GM13976 (cell line): ENCODE measurements at regions not wholly inside any gene's neighbourhood (a gene's known extent, or its start where the extent isn't known, plus 50 kb on each side); places are given as distances from the start of the nearest gene placed in this dataset.
"Not testable (repeated sequence)": the region's sequence is repeated elsewhere in the genome, so short reads cannot be mapped to it uniquely, and the experiment has no call there.

Experiments used
- DNase-seq: peaks from one replicate; pipeline ENCODE4 v3.0.0; 2012; ENCODE audit warnings: low spot score
- in situ Hi-C: fragments of 300-500 bp; cut with MboI; formaldehyde crosslinking; loops from one replicate; pipeline ENCODE4 v1.12.0; 2022; ENCODE audit warnings: low sequenced_read_pairs, mixed read lengths, inconsistent platforms; ENCODE audit not compliant: unreplicated experiment
- TF ChIP-seq, protein P1 (sequence below): IDR thresholded peaks from 2 replicates; pipeline ENCODE4 v1.5.1; 2012; ENCODE audit warnings: borderline replicate concordance, mild to moderate bottlenecking; ENCODE audit not compliant: insufficient read depth; ENCODE audit errors: extremely low read depth, missing control alignments, control extremely low read depth

DNA sequence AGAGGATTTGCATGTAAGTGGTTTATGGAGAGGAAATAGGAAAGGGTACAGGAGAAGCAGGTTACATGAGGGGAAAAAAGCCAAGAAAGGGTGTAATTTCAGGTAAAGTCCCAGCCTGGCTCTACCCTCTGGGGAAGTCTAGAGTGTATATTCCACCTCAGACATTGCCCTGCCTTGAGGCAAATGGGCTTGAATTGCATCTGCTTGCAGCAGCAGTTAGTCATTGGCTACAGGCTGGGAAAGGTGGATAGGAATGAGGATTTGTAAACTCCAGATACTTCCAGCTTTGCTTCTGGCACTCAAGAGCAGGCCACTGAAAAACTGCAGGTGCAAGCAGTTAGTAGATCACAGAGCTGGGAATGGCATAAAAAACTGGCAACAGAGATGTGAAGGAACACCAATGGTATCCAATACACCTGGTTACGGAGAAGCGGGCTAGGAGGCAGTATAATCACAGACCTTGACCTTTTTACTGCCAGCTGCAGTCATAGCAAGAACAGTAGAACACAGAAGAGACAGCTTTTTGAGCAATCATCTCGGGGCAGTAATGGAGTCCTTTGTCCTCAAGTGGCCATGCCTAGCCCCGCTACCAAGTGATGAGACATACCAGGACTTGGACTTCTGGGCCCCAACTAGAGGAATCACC is 226.9 kb upstream of the NRIP1 start:
- TF ChIP-seq, protein P1, sequence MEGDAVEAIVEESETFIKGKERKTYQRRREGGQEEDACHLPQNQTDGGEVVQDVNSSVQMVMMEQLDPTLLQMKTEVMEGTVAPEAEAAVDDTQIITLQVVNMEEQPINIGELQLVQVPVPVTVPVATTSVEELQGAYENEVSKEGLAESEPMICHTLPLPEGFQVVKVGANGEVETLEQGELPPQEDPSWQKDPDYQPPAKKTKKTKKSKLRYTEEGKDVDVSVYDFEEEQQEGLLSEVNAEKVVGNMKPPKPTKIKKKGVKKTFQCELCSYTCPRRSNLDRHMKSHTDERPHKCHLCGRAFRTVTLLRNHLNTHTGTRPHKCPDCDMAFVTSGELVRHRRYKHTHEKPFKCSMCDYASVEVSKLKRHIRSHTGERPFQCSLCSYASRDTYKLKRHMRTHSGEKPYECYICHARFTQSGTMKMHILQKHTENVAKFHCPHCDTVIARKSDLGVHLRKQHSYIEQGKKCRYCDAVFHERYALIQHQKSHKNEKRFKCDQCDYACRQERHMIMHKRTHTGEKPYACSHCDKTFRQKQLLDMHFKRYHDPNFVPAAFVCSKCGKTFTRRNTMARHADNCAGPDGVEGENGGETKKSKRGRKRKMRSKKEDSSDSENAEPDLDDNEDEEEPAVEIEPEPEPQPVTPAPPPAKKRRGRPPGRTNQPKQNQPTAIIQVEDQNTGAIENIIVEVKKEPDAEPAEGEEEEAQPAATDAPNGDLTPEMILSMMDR, result no peak
- in situ Hi-C loops, result no loop called here
- DNase-seq, result no peak

DNA sequence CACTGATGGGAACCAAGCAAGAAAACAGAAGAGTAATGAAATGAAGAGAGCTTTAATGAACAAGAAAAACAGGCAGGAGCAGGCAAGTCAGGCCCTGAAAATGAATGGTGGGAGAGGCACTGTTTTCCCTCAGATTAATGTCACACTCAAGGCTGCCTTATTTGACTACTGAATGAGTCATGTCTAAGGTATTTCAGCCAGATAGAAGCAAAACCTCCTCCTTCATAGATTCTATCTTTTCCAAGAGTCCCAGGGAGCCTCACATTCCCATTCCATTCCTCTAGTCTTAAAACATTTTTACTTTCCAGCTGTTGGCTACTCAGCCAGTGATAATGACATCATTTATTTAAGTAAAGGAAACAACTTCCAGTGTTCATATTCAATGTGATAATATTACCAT is 228.4 kb upstream of the NRIP1 start:
- in situ Hi-C loops, result no loop called here
- TF ChIP-seq, protein P1, result no peak
- no peak for DNase-seq

DNA sequence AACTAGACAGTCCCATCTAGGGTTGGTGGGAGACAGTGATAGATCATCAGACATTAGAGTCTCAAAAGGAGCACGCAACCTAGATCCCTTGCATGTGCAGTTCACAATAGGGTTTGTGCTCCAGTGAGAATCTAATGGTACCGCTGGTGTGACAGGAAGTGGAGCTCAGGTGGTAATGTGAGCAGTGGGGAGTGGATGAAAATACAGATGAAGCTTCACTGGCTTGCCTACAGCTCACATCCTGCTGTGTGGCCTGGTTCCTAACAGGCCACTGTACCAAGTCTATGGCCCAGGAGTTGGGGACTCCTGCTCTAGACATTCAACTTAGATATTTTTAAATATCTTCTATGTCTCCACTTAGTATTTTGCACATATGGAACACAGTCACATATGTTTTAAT is 231.1 kb upstream of the NRIP1 start:
- in situ Hi-C loops, result no loop called here
- no peak for DNase-seq
- TF ChIP-seq, protein P1, result no peak

DNA sequence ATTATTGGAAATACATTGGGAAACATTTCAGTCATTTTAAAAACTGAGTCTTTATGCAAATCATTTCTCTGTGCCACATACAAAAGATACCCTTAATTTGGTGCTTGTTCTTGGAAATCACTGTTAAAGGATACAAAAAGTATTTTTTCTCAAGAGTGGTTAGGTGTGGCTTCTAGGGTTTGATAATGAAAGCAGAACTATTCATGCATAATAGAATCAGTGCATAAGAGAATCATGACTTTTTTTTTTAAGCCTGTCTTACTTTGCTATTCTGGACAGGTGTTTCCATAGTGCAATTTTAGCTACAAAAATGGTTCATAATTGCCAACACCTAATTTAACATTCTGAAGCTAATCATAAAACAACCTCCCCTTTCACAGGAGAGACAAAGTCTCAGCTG is 233.0 kb upstream of the NRIP1 start:
- DNase-seq, result no peak
- in situ Hi-C loops, result no loop called here
- TF ChIP-seq, protein P1, result no peak

DNA sequence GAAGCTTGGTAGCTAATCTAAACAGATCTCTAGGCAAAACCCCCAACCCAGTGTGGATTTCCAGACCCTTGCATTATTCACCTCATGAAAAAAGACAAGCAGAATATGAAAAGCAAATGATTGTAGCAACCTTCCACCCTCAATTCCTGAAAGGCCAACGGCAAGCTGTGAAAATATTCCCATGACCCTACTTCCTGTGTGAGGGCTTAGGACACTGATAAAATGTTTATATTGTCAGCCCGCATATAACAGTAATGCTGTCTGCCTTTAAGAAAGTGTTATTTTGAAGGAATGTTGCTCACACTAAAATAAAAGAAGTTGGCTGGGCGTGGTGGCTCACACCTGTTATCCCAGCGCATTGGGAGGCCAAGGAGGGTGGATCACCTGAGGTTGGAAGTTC is 233.5 kb upstream of the NRIP1 start:
- in situ Hi-C loops, result no loop called here
- TF ChIP-seq, protein P1, result no peak
- no peak for DNase-seq

DNA sequence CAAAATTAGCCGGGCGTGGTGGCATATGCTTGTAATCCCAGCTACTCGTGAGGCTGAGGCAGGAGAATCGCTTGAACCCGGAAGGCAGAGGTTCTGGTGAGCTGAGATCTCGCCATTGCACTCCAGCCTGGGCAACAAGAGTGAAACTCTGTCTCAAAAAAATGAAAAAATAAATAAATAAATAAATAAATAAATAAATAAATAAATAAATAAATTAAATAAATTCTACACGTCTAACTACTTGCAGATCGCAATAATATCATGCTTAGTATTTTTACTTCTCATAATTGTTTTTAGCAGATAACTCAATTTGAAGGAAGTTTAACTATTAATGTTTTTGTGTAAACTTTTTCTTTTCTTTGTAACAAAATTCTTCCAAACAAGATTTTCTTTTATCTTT is 234.0 kb upstream of the NRIP1 start:
- in situ Hi-C loops, DNase-seq: not testable (repeated sequence)

DNA sequence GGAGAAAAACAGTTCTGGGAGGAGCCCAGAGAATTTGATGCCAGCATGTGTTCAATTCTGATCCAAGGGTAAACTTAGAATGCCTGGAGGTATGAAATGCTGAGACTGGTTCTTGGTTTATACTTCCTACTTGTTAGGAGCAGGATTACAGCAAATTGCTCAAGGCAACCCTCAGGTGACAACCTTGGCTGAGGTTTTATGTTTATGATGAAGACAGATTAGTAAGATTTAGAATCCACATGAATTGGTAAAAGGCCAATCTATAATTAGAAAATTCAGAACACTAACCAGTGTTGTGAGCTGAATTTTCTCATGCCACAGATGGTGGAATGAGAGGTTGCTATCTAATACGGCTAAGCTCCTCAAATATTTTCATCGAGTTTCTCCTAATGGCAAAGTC is 235.3 kb upstream of the NRIP1 start:
- in situ Hi-C loops, result no loop called here
- DNase-seq, result no peak
- TF ChIP-seq, protein P1, result no peak
